ENCODE measurements at regions not wholly inside any gene's neighbourhood (a gene's known extent, or its start where the extent isn't known, plus 50 kb on each side); places are given as distances from the start of the nearest gene placed in this dataset.

DNA sequence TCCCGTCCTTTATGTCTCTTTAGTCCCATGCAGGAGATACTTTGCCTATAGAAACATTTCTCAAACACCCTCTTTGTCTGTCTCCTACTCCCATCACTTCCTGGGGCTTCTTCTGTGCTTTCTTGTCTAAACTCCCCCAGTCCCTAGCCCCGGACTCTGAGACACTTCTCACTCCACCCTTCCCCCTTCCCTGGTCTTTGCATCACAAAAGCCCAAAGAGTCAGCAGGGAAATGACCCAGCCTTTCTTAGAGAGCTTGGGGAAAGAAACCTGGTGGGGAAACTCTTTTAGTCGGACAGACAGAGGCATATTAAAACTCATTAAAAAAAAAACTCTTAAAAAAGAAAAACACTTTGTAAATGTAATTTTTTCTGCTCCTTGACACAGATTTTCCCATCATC, 211.2 kb downstream of the TJP1 start:
- no peak for DNase-seq

DNA sequence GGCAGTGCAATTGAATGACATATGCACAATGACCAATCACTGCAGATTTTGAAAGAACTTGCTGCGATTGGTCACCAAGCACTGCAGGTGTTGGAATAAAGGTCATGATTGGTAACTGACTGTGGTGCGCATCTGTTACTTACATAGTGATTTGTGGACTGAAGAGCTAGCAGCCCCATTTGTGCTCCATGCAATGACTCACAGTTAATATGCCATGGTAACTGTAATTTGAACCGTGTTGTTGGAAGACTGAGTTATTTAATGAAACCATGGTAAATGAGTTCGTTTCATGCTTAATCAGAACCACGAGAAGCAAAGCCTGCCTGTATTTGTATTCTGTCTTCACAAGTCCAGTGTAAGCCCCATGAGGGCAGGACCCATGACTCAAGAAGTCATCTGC, 220.5 kb downstream of the TJP1 start:
- DNase-seq = no peak

DNA sequence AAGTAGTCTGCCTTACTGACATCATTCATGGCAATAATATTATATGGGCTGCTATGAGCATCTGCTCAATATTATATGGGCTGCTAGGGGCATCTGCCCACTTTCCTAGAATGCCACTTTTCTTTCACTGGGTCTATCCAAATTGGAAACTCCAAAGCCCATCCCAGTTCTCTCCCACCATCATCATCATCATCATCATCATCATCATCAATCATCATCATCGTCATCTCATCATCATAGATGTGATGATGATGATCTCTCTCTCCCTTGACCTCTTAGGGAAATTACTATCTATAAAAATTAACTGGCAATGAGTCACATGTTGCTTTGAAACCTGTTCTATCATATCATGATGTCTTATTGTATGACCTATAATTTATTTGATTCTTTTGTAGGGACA, 222.0 kb downstream of the TJP1 start:
- no peak for DNase-seq

DNA sequence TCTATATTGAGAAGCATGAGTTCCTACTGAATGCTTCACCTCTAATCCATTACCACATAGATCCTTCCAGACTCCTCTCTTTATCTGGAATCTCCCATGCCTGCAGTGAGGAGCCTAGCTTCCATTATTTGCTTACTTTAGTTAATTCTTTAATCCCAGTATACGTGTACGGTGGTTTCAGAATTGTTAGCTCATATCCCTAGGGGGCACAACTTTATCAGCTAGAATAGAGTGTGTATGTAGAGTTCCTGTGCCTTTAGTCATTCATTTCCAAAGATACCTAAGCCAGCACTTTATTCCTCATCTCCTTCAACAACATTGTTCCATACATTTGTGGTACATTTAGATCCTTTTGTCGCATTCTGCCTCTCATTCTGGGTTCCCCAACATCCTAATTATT, 226.0 kb downstream of the TJP1 start:
- DNase-seq = no peak

DNA sequence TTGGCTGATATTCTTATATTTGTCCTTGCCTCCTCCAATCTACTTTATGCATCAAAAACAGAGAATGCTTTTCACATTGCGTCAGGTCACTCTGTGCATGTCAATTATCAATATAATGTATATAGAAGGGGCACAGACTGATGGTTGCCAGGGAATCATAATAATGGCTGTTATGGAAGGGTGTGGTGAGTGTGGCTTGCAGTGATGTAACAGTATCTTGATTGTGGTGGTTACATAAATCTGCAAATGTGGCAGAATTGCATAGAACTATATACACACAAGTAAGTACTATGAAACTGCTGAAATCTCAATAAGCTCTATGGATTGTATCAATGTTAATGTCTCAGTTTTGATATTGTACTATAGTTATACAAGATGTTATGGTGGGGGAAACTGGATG, 228.6 kb downstream of the TJP1 start:
- DNase-seq = no peak

DNA sequence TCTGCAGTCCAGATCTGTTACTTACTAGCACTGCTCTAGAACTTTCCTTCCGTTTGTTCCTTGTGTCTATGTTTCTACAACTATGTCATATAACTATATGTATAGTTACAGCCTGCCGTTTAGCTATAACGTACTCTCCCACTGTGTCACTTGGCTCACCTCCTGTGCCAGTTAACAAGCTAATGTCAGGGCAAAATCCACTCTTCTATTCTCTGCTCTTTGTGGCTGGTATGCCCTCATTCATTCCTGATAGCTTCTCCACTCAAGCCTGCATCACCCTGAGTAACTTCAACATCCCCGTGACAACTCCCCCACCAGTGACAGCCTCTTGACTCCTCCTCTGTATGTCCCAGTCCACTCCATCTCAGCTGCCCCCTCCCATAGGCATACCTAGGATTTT, 229.2 kb downstream of the TJP1 start:
- no peak for DNase-seq

DNA sequence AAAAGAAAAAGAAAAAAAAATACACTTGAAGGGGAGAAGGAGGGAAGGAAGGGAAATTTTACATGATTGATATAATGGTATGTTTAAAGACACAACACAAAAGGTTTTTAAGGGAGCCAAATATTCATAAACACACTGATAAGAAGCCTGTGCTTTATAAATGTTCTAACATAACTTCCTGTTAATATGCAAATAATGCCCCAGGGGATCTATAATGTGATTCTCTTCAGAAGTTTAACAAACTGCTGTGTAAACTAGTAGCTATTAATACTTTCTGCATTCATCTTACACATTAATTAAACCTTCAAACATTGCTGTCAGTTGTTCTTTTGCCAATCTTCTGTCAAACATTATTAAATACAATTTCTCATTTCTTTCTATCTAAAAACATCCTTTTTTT, 231.6 kb downstream of the TJP1 start:
- no peak for DNase-seq

DNA sequence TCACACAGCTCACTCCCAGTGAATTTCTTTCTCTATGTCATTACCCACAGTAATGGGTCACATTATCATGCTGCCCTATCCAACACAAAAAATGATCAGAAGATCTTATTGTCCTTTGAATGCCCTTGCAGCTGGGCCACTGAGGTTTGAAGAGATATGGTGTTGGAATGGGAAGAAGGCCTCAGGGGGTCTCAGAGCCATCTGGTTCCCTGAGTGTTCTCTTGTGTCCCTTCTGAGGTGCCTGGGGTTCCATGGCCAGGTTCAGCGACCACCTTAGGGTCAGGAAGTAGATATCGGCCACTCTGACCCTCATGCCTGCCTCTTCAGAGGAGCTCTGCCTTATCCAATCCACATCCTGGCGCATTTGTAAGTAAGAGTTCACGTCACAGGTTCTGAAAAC, 232.3 kb downstream of the TJP1 start:
- DNase-seq = no peak

DNA sequence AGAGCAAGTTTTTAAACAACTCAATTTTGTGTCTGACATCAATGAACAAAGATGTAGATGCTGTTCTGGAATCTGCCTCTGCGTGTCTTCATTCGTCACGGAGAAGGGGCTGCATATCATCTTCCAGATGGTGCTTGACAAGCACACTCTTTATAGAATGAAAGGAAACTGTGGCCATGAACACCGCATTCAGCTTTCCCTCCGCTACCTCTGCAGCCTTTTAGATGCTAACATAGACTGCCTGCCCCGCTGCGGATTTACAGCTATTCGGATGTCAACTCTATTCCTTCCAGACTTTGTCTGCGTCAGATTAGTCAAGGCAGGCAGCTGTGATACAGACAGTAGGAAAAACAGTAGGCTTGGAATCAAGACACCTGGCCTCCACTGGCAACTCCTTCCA, 232.9 kb downstream of the TJP1 start:
- no peak for DNase-seq

DNA sequence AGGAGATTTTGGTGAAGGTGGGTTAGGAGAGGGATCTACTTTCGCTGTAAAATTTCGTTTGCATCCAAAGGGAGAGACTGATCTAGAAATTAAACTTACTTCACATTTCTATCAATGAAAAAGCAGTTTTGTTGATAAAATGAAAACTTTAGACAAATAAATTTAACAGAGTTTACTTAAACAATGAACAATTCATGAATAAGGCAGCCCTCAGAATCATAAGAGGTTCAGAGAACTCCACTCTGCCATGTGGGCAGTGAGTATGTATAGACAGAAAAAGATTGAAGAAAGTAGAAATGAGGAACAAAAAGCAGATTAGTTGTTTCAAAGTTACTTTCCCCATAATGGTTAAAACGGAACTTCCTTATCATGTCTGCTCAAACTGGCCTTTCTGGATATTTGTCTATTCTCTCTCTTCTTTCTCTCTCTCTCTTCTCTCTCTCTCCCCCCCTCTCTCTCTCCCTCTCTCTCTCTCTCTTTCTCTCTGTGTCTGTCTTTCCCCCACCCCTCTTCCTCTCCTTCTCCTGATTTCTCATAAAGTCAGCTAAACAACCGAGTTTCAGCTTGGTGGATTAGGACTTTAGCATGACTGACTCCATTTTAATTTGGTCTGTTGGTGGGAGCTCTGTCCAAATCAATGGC, 248.9 kb downstream of the TJP1 start:
- DNase-seq = no peak

DNA sequence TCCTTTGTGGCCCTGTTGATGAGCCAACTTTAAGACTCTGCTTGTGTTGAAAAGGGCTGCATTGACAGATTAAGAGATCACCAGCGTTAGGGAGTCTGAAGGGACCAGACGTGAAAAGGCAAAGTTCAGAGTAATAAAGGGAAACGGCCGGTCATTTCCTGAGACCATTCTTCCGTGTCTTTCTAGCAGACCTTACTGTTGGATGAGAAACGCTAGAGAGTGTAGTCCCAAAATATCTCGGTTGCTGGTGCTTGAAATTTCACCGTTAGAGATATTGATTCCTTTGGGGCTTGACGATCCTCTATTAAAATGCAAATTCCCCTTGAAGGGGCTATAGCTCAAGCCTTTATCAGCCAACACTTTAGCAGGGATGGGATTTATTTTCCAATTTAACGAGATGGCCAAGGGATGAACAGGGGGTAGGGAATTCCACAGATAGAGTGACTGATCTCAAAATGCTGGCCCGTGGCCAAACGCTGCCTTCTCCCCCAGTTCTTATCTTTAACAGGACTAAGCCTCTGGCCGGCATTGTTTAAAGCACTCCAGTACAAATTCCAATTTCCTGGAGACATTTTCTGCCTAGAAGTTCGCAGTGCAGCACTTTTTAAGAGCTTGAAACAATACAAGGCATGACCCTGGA, 250.4 kb downstream of the TJP1 start:
- no peak for DNase-seq

DNA sequence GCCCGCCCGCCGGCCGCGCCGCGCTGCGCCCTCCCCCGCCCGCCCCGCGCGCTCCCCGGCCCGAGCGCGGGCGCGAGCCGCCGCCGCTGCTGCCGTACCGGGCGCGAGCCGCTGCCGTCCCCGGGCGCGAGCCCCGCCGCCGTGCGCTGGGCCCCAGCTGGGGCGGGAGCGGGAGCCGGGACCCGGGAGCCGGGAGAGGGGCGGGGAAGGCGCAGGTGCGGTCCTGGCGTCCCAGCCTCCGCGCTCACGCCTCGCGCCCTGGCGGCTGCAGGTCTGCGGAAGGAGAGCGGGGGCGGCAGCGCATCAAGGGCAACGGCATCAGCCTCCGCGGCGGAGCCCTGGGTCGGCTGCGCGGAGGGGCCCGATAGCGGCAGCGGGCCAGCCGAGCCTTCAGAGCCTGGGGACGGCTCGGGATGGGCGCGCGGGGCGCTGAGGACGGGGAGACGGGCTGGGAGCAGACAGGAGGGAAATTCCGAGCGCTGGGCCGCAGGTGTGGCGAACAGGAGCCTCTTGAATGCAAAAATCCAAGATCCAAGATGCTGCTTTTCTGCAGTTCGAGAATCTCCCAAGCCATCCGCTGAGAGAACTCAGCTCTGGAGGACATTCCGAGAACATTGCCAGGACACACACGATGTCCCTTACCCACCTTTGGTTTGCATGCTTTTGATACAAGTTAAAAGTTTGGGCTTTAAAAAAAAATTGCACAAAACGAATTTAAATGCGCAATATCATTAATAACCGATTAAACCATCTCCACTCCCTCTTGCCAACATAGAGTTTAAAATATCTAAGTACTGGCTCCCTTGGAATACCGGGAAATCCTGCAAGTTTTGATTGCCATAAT, 251.1 kb downstream of the TJP1 start:
- no peak for DNase-seq

DNA sequence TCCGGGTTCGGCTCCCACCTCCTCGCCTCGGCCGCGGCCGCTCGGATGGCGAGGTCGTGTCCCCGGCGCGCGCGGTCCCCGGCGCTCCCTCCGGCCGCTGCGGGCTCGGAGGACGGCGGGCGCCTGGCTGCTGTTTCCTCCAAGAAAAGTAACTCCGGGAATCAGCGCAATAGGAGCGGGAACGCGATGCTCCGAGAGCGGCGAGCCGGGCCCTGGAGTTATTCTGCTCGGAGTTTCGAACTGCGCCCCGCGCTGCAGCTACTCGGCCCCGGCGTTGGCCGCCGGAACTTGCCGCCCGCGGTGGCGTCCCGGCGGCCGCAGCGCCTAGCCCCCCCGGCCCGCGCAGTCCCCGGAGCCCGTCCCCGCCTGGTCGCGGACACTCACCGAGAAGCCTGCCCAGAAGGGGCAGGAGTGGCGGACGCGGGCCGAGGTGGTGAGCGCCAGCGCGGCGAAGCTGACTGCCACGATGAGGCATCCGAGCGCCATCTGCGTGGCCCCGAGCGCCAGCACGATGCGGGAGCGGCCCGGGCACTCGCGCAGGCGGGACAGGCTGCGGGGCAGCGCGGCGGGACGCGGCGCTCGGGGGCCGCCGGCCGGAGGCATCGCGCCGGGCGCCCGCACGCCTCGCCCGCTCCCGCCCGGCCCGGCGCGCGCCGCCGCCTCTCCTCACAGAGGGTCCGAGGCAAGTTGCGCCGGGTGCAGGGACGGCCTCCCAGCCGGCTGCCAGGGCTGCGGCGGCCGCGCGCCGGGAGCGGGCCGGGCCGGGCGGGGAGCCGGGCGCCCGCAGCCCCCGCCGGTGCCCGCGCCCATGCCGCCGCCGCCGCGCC, 251.9 kb downstream of the TJP1 start:
- DNase-seq = no peak

DNA sequence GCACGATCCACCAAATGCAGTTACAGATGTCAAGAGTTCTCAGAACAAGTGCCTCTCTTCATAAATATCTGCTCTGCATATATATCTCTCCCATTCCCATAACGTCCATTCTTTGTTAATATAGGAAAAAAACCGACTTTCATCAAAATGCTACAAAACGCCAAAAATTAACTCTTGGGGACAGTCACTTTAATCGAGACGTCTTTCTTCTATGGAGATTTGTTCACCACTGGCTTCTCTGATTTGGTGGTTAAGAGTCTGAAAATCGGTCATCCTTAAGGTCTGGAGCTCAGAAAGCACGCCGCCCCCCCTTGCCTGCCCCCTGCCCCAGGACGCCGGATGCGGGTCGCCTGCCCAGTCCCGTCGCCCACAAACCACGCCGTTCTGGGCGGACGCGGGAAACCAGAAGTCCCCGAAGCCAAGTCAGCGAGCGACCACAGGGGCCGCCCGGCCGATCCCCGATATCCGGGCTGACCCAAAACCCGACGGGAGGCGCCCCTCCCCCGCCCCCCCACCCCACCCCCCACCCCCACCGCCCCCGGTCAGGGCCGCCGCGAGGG, 252.7 kb downstream of the TJP1 start:
- no peak for DNase-seq

DNA sequence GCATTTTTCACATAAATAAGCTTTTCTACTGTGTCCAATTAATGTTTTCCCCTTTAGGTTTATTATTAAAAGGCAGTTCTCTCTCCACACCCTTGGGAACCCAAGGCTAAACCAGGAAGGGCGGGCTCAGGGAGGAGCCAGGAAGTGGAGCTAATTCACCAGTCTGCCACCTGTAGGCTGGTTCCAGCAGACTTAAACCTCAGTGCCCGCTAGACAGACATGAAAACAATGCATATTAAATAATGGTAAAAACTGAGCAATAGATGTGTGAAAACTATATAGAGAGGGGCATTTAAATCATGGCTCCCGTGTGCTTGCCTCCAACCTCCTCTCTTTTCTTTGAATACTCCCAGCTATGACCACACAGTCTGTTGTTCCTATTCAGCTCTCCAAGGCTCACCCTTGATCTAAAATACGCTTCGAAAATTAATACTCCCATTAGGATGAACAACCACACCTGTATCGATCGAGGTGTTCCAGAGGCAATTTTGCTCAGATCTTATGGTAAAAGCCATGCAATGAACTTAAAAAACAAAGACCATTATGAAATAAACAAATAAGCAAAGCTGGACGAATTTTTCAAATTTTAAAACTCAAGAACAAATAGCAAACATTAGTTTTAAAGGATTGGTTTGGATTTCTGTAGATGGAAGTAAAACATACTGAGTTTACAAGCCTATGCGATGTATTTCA, 253.3 kb downstream of the TJP1 start:
- no peak for DNase-seq

DNA sequence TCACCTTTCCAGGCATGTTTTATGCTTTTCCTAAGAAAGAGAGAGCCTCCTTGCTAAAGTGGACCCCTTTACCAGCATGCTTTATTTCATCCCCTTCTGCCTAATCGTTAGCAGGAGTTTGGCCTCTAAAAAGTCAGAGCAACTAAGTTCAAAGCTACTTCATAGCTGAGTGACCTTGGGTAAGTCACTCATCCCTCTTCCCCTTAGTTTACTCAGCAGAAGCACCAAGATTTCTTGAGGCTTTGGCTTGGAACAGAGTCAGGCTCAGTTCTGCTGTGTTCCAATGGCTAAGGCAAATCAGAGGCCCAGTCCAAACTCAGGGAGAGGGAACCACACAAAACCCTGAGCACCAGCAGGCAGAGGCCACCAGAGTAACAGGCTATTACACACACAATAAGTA, 254.9 kb downstream of the TJP1 start:
- DNase-seq = no peak

DNA sequence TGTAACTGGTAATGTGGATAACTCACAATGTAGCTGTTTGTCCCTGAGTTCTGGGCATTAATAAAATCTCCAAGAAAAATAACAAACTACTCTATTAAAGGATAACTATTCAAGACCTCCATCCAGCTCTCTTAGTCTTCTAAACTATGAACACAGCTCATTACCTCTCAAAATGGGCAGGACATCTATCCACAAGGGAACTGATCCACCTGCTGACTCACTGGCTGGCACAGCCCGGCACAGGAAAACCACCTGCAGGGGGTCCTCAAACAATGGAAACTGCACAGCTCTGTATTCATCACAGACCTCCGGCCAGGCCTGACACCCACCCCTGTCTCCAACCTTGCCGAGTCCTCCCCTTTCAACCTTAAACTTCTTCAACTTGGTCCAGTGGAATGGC, 255.4 kb downstream of the TJP1 start:
- no peak for DNase-seq

DNA sequence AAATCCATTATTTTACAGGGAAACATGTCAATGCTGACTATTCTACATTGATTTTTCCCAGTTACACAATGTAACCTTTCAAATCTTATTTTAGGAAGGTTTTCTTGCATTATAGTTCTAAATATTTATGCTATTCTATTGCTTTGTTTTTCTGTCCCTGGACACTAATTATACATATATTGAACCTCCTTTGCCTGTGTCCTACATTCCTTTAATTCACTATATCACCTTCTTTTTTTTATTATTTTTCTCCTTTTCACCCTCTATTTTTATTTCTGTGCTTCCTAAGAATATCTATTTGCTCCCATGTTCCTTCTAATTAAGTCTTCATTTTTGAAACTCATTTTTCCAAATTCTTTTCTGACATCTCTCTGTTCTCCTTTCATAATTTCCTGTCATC, 259.2 kb downstream of the TJP1 start:
- DNase-seq = no peak

DNA sequence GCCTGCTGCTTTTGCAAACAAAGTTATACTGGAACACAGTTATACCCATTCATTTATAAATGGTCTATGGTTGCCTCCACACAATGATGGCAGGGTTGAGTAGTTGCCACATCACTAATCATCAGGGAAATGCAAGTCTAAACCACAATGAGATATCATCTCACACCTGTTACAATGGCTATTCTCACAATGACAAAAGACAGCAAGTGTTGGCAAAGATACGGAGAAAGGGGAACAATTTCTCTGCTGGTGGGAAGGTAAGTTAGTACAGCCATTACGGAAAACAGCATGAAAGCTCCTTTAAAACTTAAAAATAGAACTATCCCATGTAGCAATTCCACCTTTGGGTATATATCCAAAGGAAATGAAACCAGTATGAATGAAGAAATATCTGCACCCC, 261.4 kb downstream of the TJP1 start:
- DNase-seq = no peak

DNA sequence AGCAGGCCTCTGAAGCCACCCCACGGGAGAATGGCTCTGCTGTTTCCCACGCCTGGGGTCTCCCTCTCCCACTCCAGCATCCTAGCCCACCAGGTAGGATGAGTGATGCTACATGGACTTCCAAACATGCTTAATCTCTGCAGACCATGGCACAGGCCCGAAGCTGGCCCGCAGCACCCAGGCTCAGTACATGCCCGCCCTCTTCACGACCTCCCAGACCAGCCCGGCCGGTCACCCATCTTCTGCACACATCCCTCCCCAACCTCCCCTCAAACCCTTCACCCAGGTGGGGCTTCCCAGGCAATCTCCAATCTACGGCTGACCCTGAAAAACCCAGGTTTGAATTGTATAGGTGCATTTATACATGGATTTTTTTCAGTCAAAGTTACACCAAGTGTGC, 264.0 kb downstream of the TJP1 start:
- DNase-seq = no peak

DNA sequence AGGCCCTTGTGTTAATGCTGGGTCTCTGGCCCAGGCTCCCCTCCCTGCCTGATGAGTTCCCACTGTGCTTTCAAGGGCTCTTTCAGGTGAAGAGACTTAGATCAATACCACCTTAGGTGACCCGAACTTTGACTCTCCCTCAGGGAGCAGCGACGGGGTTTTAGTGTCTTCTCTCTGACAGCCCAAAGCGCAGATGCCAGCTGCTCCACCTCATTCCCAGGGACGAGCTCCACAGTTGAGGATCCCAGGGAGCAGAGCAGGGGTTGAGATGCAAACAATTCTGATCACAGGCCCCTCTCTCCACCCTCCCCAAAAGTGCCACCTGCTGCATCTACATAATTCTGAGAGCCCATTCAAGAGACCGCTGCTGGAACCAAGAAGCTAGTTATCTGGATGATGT, 265.1 kb downstream of the TJP1 start:
- DNase-seq = no peak

DNA sequence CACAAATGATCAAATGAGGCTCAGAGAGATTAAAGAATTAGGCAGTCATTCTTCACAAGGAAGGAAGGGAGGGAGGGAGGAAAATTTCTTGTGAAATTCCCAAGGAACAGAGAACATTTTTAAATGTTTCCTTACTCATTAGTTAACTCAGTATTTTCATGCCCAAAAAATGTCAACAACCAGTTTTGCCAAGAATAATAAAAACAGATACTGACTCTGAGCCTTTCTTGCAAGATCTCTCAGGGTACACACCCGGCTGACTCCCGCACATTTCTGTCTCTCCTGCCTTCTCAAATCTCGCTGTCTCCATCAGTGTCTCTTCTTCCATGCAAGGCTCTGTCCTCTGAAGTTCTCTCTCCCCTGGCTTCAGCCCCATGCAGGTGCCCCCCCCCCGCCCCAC, 265.9 kb downstream of the TJP1 start:
- no peak for DNase-seq

Measured in renal pelvis (tissue), 1 donor.